GM18909 (cell line): ENCODE measurements at regions not wholly inside any gene's neighbourhood (a gene's known extent, or its start where the extent isn't known, plus 50 kb on each side); places are given as distances from the start of the nearest gene placed in this dataset.
"Not testable (repeated sequence)": the region's sequence is repeated elsewhere in the genome, so short reads cannot be mapped to it uniquely, and the experiment has no call there.

Experiments
- ATAC-seq: cut with Tn5 transposase; IDR thresholded peaks from one replicate; pipeline ENCODE4 v1.9.1; 2021; ENCODE audit warnings: mild to moderate bottlenecking; ENCODE audit not compliant: unreplicated experiment, poor library complexity

GRCh38 chr9:74117731-74118130, 379.4 kb upstream of the RORB start:
- no peak for ATAC-seq

GRCh38 chr9:74120061-74120460, 377.1 kb upstream of the RORB start:
- no peak for ATAC-seq

- ATAC-seq = no peak
Observed at GRCh38 chr9:74120470-74120869, 376.7 kb upstream of the RORB start.

GRCh38 chr9:74122216-74122615, 374.9 kb upstream of the RORB start:
- ATAC-seq = no peak

GRCh38 chr9:74122661-74123060, 374.5 kb upstream of the RORB start:
- ATAC-seq = no peak

GRCh38 chr9:74125941-74126340, 371.2 kb upstream of the RORB start:
- no peak for ATAC-seq

- ATAC-seq = no peak
Observed at GRCh38 chr9:74132986-74133385, 364.1 kb upstream of the RORB start.

DNA sequence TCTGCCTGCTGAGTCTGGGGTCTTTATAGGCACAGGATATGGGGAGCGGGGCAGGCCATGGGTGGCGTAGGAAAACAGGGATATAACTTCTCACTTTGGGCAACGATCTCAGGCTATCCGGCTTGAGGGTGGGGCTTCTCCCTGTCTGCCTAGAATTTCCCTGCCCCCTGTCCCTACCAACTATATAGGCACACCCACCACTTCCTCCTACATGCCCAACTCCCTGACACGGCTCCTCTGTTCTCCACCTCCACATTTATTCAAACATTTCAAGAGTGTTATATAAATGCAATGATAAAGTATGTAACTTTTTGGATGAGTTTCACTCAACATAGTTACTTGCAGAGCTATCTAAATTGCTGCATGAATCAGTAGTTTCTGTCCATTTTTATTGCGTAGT, 363.2 kb upstream of the RORB start:
- no peak for ATAC-seq

DNA sequence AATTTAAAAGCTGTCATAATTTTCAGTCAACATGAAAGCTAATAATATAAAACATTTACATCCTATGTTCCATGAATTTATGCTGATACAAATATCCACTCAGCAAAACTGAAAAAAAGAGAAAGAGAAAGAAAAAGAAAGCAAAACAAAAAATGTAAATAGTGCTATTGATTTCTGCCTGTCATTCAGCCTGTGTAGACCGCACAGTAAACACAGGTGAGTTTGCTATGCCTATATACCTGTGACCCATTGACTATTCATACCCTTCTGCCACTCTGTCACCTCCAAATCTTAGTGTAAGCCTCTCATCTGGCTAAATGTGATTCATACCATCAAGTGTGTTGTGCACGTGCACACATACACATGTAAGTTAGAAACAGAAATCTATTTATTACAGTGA, 359.0 kb upstream of the RORB start:
- ATAC-seq = no peak

GRCh38 chr9:74140141-74140540, 357.0 kb upstream of the RORB start:
- no peak for ATAC-seq

- no peak for ATAC-seq
Observed at GRCh38 chr9:74147906-74148305, 349.2 kb upstream of the RORB start.

DNA sequence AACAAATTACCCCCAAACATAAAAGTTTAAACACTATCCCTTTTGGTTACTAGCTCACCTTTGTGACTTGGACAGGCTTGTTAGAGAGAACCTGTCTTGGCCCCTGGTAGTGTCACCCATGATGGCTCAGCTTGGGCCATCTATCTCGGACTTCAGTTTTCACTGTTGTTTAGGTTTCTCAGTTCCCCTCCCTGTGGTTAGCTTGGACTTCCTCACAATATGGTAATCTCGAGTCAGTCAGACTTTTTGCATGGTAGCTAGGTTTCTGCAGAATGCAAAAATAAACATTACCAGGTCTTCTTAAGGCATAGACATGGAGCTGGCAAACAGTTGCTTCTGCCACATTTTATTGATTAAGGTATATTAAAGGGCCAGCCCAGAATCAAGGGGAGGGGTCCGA, 324.3 kb upstream of the RORB start:
- peak; percentile 100 for ATAC-seq

DNA sequence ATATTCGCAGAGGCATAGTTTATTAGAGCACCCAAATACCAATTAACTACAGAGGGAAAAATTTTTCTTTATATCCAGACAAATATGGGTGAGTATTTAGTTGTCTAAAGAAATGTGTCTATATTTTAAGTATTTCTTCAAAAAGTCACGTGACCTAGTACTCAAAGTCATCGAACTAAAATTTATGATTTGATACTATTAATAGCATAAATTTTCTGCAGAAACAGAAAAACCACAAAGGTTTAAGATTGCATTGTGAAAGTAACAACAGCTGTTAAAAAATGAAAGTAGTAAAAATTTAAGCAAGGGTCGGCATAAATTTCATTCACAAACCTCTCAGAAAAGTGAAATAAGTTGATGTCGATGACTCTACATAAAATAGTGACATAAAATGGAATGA, 323.9 kb upstream of the RORB start:
- ATAC-seq = no peak

DNA sequence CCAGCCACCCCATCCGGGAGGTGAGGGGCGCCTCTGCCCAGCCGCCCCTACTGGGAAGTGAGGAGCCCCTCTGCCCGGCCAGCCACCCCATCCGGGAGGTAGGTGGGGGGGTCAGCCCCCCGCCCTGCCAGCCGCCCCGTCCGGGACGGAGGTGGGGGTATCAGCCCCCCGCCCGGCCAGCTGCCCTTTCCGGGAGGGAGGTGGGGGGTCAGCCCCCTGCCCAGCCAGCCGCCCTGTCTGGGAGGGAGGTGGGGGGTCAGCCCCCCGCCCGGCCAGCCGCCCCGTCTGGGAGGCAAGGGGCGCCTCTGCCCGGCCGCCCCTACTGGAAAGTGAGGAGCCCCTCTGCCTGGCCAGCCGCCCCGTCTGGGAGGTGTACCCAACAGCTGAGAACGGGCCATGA, 299.4 kb upstream of the RORB start:
- ATAC-seq = not testable (repeated sequence)

DNA sequence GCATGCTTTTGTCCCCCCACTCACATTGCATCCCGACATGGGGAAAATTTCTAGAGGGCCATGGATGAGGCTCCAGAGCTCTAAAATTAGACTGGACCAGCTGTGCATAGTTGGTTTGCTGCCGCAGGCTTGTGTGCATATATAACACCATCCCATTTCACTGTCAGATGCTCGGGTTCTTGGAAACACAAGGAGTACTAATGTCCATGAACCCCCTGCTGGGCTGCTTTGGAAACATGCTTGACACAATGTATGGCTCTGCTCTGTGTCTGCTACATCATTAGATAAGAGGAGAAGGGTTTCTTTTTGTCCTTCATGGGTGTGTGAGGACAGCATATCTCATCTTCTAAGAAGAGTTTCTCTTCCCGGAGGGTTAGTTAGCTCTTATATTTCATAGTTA, 292.1 kb upstream of the RORB start:
- ATAC-seq = no peak

- no peak for ATAC-seq
Observed at GRCh38 chr9:74218385-74219063, 278.6 kb upstream of the RORB start.

DNA sequence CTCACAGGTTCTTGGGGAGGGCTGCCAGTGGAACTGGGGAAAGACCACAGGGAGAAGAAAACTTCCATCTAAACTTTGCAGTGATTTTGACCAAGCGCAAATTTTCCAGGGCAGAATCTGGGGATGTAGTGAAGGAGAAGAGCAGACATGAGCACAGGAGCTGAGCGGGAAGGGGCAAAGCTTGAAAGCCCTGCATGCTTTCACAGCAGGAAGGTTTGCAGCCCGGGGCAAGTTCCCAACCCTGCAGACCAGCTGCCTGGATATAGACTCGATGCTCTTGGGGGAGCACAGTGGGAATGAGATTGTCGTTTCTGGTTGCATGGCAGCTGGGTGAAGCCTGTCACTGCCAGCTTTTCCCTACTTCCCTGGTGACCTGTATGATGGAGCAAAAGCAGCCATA, 276.8 kb upstream of the RORB start:
- ATAC-seq = no peak

GRCh38 chr9:74236857-74237256, 260.3 kb upstream of the RORB start:
- ATAC-seq = no peak

DNA sequence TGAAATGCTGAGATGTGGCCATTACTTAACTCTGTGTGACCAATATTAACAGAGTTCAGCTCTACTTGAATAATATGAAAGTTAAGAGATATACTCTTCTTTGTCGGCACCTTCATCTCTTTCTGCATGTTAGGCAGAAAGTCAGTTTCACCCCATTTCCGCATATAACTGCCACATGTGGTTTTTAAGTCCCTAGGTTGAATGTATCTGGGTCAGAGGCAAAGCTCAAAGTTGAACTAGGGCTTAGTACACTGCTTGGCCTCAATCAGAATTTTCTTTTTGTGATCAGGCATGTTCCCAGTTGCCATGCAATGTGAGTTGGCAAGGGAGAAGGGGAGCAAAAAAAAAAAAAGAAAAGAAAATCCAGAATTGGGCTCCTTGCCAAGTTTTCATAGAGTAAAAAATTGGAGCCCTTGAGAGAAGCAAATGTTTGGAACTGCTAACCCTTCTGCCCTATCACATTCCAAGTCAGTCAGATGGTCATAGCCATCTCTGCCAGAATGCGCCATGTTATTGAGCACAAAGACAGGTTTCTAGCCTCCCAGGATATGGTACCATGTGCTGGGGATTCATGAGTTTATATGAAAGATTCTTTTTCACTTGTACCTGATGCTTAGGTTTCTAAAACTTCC, 251.2 kb upstream of the RORB start:
- no peak for ATAC-seq

DNA sequence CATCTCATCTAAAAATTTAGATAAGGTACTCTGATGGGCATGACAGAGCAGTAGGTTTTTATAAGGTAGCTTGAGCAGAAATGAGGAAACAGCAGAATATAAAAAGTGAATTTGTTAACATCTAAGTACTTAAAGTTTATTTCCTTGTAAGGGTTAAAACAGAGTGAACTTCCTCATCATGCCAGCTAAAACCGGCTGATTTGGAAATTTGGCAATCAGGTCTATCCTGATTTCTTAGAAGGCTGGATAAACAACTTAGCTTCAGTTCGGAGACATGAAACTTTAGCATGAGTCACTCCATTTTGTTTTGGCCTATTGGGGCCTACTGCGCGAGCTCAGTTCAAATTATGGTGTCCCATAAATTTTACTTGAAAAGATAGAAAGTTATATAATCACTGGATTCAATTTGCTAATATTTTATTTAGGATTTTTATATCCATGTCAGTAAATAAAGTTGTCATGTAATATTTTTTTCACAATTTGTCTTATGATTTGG, 241.6 kb upstream of the RORB start:
- ATAC-seq = no peak

DNA sequence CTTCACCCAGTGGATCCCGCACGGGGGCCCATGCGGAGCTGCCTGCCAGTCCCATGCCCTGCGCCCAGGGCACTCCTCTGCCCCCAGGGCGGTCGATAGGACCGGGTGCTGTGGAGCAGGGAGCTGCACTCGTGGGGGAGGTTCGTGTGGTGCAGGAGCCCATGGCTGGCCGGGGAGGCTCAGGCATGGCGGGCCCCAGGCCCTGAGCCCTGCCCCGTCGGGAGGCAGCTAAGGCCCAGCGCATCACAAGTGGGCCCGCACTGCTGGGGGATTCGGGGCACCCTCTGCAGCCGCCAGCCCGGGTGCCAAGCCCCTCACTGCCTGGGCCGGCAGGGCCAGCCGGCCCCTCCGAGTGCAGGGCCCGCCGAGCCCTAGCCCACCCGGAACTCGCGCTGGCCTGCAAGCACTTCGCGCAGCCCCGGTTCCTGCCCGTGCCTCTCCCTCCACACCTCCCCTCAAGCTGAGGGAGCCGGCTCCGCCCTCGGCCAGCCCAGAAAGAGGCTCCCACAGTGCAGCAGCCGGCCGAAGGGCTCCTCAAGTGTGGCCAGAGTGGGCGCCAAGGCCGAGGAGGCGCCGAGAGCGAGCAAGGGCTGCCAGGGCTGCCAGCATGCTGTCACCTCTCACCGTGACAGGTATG, 221.1 kb upstream of the RORB start:
- ATAC-seq = no peak

GRCh38 chr9:74277532-74277931, 219.6 kb upstream of the RORB start:
- ATAC-seq = peak; percentile 97
